Dermis blood vessel endothelial cell (primary cell): ENCODE measurements at regions not wholly inside any gene's neighbourhood (a gene's known extent, or its start where the extent isn't known, plus 50 kb on each side); places are given as distances from the start of the nearest gene placed in this dataset.

Source experiments
- DNase-seq: peaks from one replicate; pipeline ENCODE4 v3.0.0; 2010

GRCh38 chr5:71865665-71866320 lies 146.7 kb downstream of the CARTPT start:
- no peak for DNase-seq

- DNase-seq, result no peak
Measured at GRCh38 chr5:71872311-71872864, 153.3 kb downstream of the CARTPT start.

GRCh38 chr5:71873191-71873591 lies 154.1 kb downstream of the CARTPT start:
- DNase-seq, result no peak

- no peak for DNase-seq
Measured at GRCh38 chr5:71874521-71874920, 155.4 kb downstream of the CARTPT start.

GRCh38 chr5:71877511-71877910 lies 158.4 kb downstream of the CARTPT start:
- DNase-seq, result no peak

- no peak for DNase-seq
Measured at GRCh38 chr5:71880536-71880935, 161.5 kb downstream of the CARTPT start.

- no peak for DNase-seq
Measured at GRCh38 chr5:71882826-71883741, 164.0 kb downstream of the CARTPT start.

- no peak for DNase-seq
Measured at GRCh38 chr5:71883742-71884103, 164.6 kb downstream of the CARTPT start.

- DNase-seq, result no peak
Measured at GRCh38 chr5:71884926-71885325, 165.9 kb downstream of the CARTPT start.

GRCh38 chr5:71886406-71886805 lies 167.3 kb downstream of the CARTPT start:
- no peak for DNase-seq

- peak; percentile 77 for DNase-seq
Measured at GRCh38 chr5:71887680-71888079, 168.6 kb downstream of the CARTPT start.

GRCh38 chr5:71891406-71891805 lies 172.3 kb downstream of the CARTPT start:
- DNase-seq, result no peak

- peak; percentile 18 for DNase-seq
Measured at GRCh38 chr5:71891856-71892255, 172.8 kb downstream of the CARTPT start.

- no peak for DNase-seq
Measured at GRCh38 chr5:71892641-71893365, 173.7 kb downstream of the CARTPT start.

GRCh38 chr5:71893451-71893850 lies 174.4 kb downstream of the CARTPT start:
- no peak for DNase-seq

- no peak for DNase-seq
Measured at GRCh38 chr5:71894091-71894490, 175.0 kb downstream of the CARTPT start.

- DNase-seq, result no peak
Measured at GRCh38 chr5:71895546-71895945, 176.5 kb downstream of the CARTPT start.

- no peak for DNase-seq
Measured at GRCh38 chr5:71899865-71900342, 180.8 kb downstream of the CARTPT start.

- DNase-seq, result no peak
Measured at GRCh38 chr5:71903808-71904207, 184.7 kb downstream of the CARTPT start.

GRCh38 chr5:71904852-71905251 lies 185.8 kb downstream of the CARTPT start:
- no peak for DNase-seq

- peak; percentile 27 for DNase-seq
Measured at GRCh38 chr5:71905834-71906711, 187.0 kb downstream of the CARTPT start.
